PC-3 (cell line): ENCODE measurements at regions not wholly inside any gene's neighbourhood (a gene's known extent, or its start where the extent isn't known, plus 50 kb on each side); places are given as distances from the start of the nearest gene placed in this dataset.

Experiments
- ATAC-seq: fragments of 200-7000 bp; cut with Tn5 transposase; 2 replicates; pipeline ENCODE4 v1.9.1; 2020; ENCODE audit warnings: mild to moderate bottlenecking, moderate library complexity
- BruUV-seq: library from RNA; stranded (reverse); fragments of 400-500 nt; replicated peaks from 2 replicates; lab custom pipeline; 2021; lab: Mats Ljungman, UMichigan
- CTCF ChIA-PET: fragments of 300-600 bp; sonication (Branson Sonifier 250); formaldehyde crosslinking; loops from one replicate; lab custom pipeline; 2022; ENCODE audit warnings: antibody characterized with exemption; lab: Charles Lee
- POLR2A ChIA-PET: fragments of 300-600 bp; sonication (Branson Sonifier 250); formaldehyde crosslinking; loops from one replicate; lab custom pipeline; 2022; ENCODE audit warnings: antibody characterized with exemption; ENCODE audit not compliant: unreplicated experiment; lab: Charles Lee
- DNase-seq: peaks from one replicate; pipeline ENCODE4 v3.0.0-alpha.2; 2015
- H2AFZ ChIP-seq: fragments of 300-600 bp; sonication (generic); 2 replicates; pipeline ENCODE4 v1.6.0; 2016; ENCODE audit warnings: antibody characterized with exemption, low read length
- H3F3A ChIP-seq: fragments of 300-600 bp; sonication (generic); one replicate; pipeline ENCODE4 v1.6.0; 2017; ENCODE audit warnings: antibody characterized with exemption, low read length, control low read depth, mild to moderate bottlenecking; ENCODE audit not compliant: unreplicated experiment
- H3K27ac ChIP-seq: fragments of 300-600 bp; sonication (generic); 2 replicates; pipeline ENCODE4 v1.5.1; 2016; ENCODE audit warnings: mild to moderate bottlenecking, low read length
- H3K27me3 ChIP-seq: fragments of 300-600 bp; sonication (generic); 2 replicates; pipeline ENCODE4 v1.6.1; 2016; ENCODE audit warnings: low read length, mixed read lengths
- H3K36me3 ChIP-seq: fragments of 300-600 bp; sonication (generic); 2 replicates; pipeline ENCODE4 v1.6.1; 2016; ENCODE audit warnings: low read depth, mixed run types, low read length, mixed read lengths
- H3K4me1 ChIP-seq: fragments of 300-600 bp; sonication (generic); 2 replicates; pipeline ENCODE4 v1.5.1; 2016; ENCODE audit warnings: low read length; ENCODE audit not compliant: insufficient read depth
- H3K4me2 ChIP-seq: fragments of 300-600 bp; sonication (generic); 2 replicates; pipeline ENCODE4 v1.6.0; 2016; ENCODE audit warnings: low read length
- H3K4me3 ChIP-seq: fragments of 300-600 bp; sonication (generic); 2 replicates; pipeline ENCODE4 v1.5.1; 2016; ENCODE audit warnings: mild to moderate bottlenecking, low read length, mixed read lengths
- H3K79me2 ChIP-seq: fragments of 300-600 bp; sonication (generic); 2 replicates; pipeline ENCODE4 v1.6.1; 2017; ENCODE audit warnings: low read length, mixed read lengths
- H3K9ac ChIP-seq: fragments of 300-600 bp; sonication (generic); 2 replicates; pipeline ENCODE4 v1.6.0; 2016; ENCODE audit warnings: mild to moderate bottlenecking, low read length
- H3K9me2 ChIP-seq: fragments of 300-600 bp; sonication (generic); replicated peaks from 2 replicates; pipeline ENCODE4 v1.6.1; 2016; ENCODE audit warnings: mixed run types, low read length, mixed read lengths
- H3K9me3 ChIP-seq: fragments of 300-600 bp; sonication (generic); 2 replicates; pipeline ENCODE4 v1.6.1; 2016; ENCODE audit warnings: low read length, mixed read lengths
- H4K20me1 ChIP-seq: fragments of 300-600 bp; sonication (generic); 2 replicates; pipeline ENCODE4 v1.6.1; 2016; ENCODE audit warnings: low read length, mixed read lengths
- EZH2 ChIP-seq: fragments of 300-600 bp; sonication (generic); IDR thresholded peaks from one replicate; pipeline ENCODE4 v1.6.1; 2017; ENCODE audit warnings: antibody characterized with exemption, mild to moderate bottlenecking, low read length; ENCODE audit not compliant: unreplicated experiment
- EZH2phosphoT487 ChIP-seq: fragments of 300-600 bp; sonication (generic); IDR thresholded peaks from 2 replicates; pipeline ENCODE4 v1.6.1; 2018; ENCODE audit warnings: mild to moderate bottlenecking, antibody characterized with exemption, low read length, borderline replicate concordance
- intact Hi-C: fragments of 100-400 bp; cut with micrococcal nuclease; formaldehyde crosslinking; loops from 2 replicates; pipeline ENCODE4 v1.9.0; 2023
- TF ChIP-seq, protein P1 (sequence below): fragments of 300-600 bp; sonication (generic); conservative IDR thresholded peaks from 2 replicates; pipeline ENCODE4 v1.5.1; 2017; ENCODE audit warnings: antibody characterized with exemption, low read depth, mild to moderate bottlenecking, low read length

- ATAC-seq (no peak), DNase-seq (no peak)
- Histone ChIP-seq H3K9me3 (no peaks in the 10 kb centered on the region), H3K9me2 (no peaks in the 10 kb centered on the region), H4K20me1 (no peaks in the 10 kb centered on the region), H3F3A (no peaks in the 10 kb centered on the region), H3K79me2 (no peaks in the 10 kb centered on the region), H3K27ac (no peak overlapping the region), H3K4me1 (no peaks in the 10 kb centered on the region; the same call in 1 of the 2 replicates), H3K4me3 (no peak overlapping the region), H3K4me2 (no peak overlapping the region), H3K36me3 (no peaks in the 10 kb centered on the region), H2AFZ (no peak overlapping the region), H3K9ac (no peak overlapping the region), H3K27me3 (no peaks in the 10 kb centered on the region)
- intact Hi-C loops, result no loop called here
- POLR2A ChIA-PET, result interaction anchor here (0.7 kb wide), 1 partner anchor 30 kb away, joined by 6 read pairs; no protein-coding TSS in a partner anchor
- no TSS peak for BruUV-seq
- CTCF ChIA-PET, result no interaction called here
- no peak for TF ChIP-seq EZH2phosphoT487
- no peak for TF ChIP-seq EZH2
- TF ChIP-seq, protein P1, sequence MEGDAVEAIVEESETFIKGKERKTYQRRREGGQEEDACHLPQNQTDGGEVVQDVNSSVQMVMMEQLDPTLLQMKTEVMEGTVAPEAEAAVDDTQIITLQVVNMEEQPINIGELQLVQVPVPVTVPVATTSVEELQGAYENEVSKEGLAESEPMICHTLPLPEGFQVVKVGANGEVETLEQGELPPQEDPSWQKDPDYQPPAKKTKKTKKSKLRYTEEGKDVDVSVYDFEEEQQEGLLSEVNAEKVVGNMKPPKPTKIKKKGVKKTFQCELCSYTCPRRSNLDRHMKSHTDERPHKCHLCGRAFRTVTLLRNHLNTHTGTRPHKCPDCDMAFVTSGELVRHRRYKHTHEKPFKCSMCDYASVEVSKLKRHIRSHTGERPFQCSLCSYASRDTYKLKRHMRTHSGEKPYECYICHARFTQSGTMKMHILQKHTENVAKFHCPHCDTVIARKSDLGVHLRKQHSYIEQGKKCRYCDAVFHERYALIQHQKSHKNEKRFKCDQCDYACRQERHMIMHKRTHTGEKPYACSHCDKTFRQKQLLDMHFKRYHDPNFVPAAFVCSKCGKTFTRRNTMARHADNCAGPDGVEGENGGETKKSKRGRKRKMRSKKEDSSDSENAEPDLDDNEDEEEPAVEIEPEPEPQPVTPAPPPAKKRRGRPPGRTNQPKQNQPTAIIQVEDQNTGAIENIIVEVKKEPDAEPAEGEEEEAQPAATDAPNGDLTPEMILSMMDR, result no peak; the same call in 1 of the 2 replicates
Observed at GRCh38 chr13:65882810-65883209, 1347.3 kb downstream of the PCDH9 start.

GRCh38 chr13:65881561-65882155 lies 1348.5 kb downstream of the PCDH9 start:
- H3K27me3 ChIP-seq, result no peaks in the 10 kb centered on the region
- no peaks in the 10 kb centered on the region; the same call in 1 of the 2 replicates for H3K4me1 ChIP-seq
- peak; percentile 56 for DNase-seq
- 0 out of 2 replicates have a peak, but pooled peaks have one; percentile 20 for ATAC-seq
- no peaks in the 10 kb centered on the region for H3K9me3 ChIP-seq
- no peak overlapping the region for H2AFZ ChIP-seq
- no peaks in the 10 kb centered on the region for H4K20me1 ChIP-seq
- no peak overlapping the region for H3K27ac ChIP-seq
- H3F3A ChIP-seq, result no peaks in the 10 kb centered on the region
- no peak overlapping the region for H3K4me3 ChIP-seq
- no peaks in the 10 kb centered on the region for H3K9me2 ChIP-seq
- intact Hi-C loops, result no loop called here
- no TSS peak for BruUV-seq
- no peaks in the 10 kb centered on the region for H3K36me3 ChIP-seq
- H3K79me2 ChIP-seq, result no peaks in the 10 kb centered on the region
- H3K4me2 ChIP-seq, result no peak overlapping the region
- POLR2A ChIA-PET, result no interaction called here
- H3K9ac ChIP-seq, result no peak overlapping the region
- CTCF ChIA-PET, result no interaction called here
- TF ChIP-seq EZH2, result no peak
- TF ChIP-seq, protein P1, result no peak
- TF ChIP-seq EZH2phosphoT487, result no peak

DNA sequence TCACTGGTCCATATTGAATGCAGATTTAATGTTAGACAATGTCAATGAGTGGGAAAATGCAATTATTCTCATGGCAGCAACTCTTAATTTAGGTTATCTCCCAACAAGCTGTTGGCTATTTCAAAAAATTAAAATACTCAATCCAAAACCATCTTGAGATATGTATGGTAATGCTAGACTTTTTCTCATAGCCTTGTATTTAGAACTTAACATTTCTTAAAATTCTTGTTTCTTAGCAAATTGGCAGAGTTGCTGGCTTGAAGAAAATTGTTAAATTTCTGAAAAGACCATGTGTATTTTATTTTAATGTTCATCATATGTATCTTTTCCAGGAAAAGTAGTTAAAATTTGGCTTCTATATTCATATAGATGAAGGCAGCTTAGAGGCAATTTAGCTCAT lies 1355.1 kb downstream of the PCDH9 start:
- ChIA-PET CTCF (no interaction called here), POLR2A (no interaction called here)
- intact Hi-C loops, result no loop called here
- no peaks in the 10 kb centered on the region for H3K27me3 ChIP-seq
- H3K4me2 ChIP-seq, result no peak overlapping the region
- BruUV-seq, result no TSS peak
- no peaks in the 10 kb centered on the region for H4K20me1 ChIP-seq
- no peaks in the 10 kb centered on the region for H3K9me3 ChIP-seq
- no peak overlapping the region for H3K27ac ChIP-seq
- H3K79me2 ChIP-seq, result no peaks in the 10 kb centered on the region
- no peak overlapping the region for H3K4me3 ChIP-seq
- TF ChIP-seq EZH2phosphoT487 (no peak), EZH2 (no peak)
- TF ChIP-seq, protein P1, result no peak
- H3K4me1 ChIP-seq, result no peaks in the 10 kb centered on the region
- H3F3A ChIP-seq, result no peaks in the 10 kb centered on the region
- no peak overlapping the region for H2AFZ ChIP-seq
- no peak overlapping the region for H3K9ac ChIP-seq
- no peaks in the 10 kb centered on the region for H3K36me3 ChIP-seq
- ATAC-seq (no peak), DNase-seq (no peak)
- no peaks in the 10 kb centered on the region for H3K9me2 ChIP-seq
